GM19372 (cell line): ENCODE measurements at regions not wholly inside any gene's neighbourhood (a gene's known extent, or its start where the extent isn't known, plus 50 kb on each side); places are given as distances from the start of the nearest gene placed in this dataset.

Experiments used
- ATAC-seq: cut with Tn5 transposase; IDR thresholded peaks from one replicate; pipeline ENCODE4 v1.9.1; 2021; ENCODE audit warnings: mild to moderate bottlenecking, low read depth, moderate library complexity; ENCODE audit not compliant: unreplicated experiment

DNA sequence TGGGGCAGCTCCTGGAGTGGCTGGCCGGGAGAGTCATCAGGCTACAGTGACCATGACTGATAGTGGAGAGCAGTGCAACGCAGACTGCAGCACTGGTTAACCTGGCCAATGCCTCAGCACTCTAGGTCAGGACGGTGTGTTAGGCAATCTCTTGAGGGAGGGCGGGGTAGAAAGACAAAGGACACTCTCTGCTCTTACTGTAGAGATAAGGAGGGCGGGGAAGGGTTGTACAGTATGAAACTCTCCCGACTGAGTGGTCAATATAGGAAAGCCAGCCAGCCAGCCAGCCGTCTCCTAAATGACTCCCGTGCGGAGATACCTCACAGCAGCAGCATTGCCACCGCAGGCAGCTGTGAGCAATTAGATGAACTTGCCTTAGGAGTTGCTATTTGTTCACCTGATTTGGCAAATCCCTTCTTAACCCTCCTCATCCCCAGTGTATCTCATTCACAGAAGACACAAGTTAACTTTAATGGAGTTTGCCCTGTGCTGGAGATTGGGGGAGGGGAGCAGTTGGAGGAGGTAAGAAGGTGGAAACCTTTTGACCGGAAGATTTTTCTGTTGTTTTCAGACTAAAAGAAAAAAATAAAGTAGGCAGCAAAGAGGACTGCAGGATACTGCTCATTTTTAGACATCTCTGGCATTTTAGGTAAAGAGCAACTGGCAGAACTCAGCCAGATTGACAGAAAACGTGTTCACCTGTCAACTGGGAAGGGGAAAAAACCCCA is 330.5 kb downstream of the HNRNPD start:
- ATAC-seq = no peak

DNA sequence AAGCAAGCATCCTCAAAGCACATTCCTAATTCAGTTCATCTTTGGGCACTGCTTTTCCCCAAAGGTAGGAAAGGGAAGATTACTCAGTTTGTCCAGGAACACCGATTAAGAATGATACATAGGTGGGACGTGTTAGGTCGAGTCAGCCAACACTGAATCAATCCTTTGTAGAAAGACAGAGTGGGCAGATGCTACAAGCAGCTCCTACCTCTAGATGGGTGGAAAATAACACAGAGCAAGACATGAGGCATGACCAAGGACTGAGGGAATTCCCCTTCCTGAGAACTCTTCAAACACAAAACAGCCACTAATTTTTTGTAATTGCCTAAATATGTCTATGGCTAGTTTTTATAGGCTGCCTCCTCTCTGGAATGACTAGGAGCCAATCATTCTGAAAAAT is 331.7 kb downstream of the HNRNPD start:
- ATAC-seq = no peak

DNA sequence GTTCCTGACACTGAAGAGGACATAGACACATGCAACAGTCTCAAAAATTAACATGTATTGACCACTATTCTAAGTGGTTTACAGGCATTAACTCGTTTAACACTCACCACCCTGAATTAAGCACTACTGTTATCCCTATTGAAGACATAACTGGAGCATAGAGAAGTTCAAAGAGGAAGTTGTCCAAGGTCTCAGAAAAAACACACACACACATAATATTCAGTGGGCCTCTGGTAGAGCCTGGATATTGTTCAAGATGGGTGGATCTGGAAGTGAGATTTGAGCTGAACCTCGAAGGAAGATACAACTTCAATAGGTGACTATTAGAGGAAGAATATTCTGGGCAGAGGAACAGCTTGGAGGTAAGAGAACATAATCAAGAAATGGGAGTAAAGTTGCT is 334.9 kb downstream of the HNRNPD start:
- no peak for ATAC-seq

DNA sequence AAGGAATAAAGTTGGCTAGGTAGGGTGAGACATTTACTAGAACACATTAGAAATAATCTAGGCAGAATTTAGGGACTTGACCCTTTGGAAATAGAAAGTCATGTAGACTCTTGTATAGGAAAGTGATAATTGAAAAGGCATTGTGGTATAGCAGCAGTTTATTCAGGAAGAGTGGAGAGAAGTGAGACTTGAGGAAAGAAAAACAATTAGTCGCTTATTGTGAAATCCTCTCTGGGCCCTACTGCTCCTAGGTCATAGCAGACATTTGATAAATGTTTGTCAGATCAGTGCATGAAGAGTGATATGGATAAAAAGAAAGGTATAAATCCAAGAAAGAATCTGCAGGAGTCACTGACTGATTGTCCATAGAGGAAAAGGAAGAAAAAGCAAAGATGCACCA is 337.6 kb downstream of the HNRNPD start:
- ATAC-seq = no peak

DNA sequence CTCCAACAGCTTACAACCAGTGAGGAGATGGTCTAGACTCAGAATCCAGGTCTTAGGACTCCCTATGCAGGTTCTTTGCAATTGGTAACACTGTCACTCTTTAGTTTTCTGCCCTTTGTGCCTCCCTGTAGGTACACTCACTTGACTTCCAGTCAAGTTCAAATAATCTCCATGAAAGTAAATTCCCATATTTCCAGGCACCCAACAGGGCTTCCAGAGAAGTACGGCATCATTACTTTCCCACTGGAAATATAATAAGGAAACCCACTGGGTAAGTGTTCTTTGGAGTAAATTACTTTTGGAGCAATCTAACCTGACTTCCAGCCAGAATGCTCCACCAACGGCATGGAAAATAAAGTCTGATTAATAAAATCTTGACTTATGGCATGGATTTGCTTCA is 338.9 kb downstream of the HNRNPD start:
- ATAC-seq = no peak

DNA sequence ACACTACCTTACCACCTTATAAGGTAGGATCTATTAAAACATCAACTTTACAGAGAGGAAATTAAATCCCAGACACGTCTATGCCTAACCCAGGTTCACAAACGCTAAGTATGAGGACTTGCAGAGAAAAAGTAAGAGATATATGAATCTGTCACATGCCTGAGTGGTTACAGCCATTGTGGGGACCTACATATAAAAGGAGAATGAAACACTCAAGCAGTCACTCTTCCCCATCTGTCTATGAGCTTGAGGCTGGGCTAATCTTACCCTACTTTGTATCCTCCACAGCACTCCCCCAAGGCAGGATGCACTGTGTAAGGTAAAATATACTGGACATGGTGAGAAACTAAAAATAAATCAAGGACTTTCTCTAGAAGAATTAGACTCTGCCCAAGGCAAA is 339.9 kb downstream of the HNRNPD start:
- ATAC-seq = no peak

DNA sequence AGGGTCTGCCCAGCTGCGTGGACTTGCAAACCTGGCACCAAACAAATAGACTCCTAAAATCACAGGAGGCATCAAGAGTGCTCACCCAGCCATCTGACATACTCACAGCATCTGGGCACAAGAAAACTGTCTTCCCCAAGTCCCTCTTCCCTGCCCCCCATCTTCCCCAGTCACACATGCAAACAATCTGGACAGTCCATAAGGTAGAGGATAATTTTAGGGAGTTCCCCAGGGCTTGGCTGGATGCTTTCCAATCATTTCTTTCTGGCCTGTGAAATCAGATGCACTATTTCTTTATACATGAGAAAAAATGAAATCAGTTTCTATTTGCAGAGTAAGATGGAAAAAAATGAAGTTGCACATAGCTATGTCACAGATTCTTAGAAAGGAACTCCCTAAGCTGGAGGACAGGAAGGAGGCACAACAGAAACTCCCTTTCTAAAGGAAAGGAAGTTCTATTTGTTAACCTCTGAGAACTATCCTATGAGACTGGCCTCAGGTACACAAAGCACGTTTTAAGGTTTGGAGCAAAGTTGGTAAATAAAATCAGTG is 342.3 kb downstream of the HNRNPD start:
- no peak for ATAC-seq

DNA sequence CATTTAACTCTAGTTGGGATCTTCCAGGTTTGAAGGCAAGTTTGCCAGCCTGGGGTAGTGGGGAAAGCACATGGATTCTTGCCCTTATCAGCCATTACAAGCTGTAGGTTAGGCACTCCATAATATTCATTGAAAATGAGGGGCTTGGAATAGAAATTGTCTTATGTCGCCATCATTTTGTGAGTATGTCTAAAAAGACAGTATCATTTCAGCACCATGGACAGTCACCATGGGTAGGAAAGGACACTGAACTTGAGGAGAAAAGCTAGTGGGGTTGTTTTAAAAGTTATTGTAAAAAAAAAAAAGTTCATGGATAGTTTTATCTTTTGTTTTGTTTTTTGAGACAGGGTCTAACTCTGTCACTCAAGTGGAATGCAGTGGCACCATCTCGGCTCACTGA is 356.1 kb downstream of the HNRNPD start:
- no peak for ATAC-seq

DNA sequence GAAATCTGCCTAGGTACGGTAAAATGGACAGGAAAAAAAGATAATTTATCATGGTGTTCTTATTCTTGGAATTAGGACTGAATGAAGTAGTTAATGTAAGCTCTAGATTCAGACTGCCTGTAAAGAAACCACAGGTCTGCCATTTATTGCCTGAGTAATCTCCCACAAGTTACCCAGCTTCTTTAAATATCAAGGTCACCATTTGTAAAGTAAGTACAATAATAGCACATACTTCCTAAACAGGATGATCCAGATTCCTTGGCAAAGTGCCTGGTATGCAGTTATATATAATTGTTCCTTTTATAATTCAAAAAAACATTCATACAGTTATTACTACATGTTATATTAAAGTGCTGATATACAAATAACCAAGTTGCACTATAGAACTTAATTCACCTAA is 368.6 kb downstream of the HNRNPD start:
- ATAC-seq = no peak

DNA sequence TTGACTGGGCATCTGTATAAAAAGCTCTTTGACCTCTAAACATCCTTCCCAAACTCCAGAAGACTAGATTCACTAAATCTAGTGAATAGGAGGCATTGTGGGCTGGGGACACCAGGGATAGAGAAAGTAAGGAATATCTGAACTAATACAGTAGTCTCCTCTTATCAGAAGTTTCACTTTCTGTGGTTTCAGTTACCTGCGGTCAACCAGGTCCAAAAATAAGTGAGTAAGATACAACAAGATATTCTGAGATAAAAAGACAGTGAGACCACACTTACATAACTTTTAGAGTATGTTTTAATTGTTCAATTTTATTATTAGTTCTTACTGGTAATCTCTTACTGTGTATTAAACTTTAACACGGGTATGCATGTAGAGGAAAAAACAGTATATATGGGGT is 376.5 kb downstream of the HNRNPD start:
- ATAC-seq = no peak

DNA sequence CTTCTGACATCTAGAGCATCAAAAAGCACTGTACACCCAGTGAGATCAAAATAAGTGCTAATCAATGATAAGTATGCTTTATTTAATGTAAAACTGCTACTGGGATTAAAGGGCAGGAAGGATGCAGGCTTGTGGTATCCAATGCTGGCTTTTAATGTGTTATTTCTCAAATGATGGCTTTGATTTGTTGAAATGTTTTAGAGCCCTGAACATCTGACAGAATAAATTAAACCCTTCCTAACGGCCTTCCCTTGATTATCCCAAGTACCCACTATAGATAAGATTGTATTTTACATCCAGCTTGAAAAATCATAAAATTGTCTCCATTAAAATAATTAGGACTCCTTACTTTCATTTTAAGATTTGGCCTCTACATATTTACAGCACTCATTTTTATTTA is 382.9 kb downstream of the HNRNPD start:
- ATAC-seq = no peak

DNA sequence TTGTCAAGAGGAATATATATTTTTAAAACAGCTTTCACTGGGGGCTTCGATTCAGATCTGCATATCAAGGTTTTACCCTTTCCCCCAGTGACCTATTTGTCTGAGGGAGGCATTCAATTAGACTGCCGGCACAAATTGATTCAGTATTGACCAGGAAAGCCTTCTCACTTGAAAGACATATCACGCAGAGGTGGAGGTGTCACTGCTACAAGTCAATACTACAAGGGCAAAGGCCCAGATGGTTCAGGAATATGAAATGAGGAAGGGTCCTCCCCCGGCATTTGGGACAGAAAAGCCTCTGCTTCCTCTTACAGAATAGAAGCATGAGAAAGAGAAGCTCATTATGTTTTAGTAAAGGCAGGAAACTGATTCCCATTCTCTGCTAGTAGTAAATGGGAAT is 383.6 kb downstream of the HNRNPD start:
- ATAC-seq = no peak

DNA sequence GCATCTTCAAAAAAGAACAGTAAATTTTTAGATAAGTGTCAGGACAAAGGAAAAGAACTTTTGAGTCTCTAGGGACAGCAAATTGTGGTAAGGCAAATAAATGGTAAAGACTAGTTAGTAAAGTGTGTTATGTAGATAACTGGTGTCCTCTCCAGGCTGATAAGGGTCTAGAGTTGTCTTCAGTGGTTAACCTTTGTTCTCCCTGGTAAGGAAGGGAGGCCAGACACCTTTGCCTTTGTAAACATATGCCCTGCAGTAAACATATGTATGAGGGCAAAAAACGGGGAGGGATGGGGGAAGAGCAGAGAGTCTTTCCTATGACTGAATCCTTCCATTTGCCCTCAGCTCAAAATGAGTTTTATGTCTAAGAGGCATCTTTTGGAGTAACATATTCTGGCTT is 384.6 kb downstream of the HNRNPD start:
- ATAC-seq = no peak

DNA sequence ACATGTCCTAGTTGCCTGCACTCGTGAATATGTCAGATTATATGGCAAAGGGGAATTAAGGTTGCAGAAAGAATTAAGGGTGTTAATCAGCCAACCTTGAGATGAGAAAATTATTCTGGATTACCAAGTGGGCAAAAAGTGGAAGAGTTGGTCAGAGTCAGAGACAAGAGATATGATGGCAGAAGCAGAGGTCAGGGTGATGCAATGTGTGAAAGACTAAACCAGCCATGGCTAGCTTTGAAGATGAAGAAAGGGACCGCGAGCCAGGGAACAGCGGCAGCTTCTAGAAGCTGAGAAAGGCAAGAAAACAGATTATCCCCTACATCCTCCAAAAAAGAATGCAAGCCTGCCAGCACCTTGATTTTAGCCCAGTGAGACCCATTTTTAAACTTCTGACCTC is 385.6 kb downstream of the HNRNPD start:
- ATAC-seq = no peak

DNA sequence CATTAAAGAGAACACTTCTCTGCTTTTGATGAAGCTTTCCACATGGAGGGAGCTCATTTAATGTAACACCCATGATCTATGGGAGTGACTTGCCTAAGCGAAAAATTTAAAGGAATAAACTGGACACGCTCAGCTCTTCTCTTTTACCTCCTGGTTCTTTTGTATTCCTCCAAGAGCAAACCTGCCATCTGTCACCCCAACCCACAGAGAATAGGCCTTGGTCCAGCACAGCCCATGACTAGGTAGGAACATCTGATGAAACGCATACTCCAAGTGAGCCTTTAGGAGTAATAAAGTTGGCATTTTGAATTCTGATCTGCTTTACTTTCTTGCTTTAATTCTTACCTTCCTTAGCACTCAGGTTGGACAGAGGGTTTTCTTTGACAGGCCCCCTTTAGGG is 389.0 kb downstream of the HNRNPD start:
- no peak for ATAC-seq

DNA sequence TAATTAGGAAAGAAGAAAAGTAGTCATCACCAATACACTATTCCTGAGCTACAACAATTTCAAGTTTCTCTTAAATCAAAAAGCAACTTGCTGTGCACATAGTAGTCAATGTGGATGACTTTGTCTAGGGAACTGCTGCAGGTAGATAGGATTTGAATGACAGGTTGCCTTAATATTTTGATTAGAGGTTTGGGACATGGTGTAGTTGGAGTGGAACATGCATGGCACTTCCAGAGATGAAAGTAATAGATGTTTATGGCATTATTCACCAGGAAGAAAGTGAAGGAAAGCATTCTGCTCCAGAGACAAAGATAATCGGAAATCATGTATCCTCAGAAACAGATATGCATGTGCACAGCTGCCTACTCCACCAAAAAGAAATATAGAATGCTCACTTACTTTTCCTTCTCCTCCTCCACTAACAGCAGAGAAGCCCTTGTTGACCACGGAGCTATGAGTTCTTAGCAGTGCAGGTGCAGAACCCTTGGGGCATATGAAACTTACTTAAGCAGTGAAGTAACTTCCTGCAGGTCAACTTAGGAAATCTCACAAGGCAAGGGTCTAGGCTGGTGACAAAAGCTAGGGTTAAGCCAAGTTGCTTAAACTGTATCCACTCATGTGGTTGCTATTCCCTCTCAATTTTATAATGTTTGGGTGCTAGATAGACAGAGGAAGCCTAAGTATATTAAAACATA is 390.8 kb downstream of the HNRNPD start:
- no peak for ATAC-seq

DNA sequence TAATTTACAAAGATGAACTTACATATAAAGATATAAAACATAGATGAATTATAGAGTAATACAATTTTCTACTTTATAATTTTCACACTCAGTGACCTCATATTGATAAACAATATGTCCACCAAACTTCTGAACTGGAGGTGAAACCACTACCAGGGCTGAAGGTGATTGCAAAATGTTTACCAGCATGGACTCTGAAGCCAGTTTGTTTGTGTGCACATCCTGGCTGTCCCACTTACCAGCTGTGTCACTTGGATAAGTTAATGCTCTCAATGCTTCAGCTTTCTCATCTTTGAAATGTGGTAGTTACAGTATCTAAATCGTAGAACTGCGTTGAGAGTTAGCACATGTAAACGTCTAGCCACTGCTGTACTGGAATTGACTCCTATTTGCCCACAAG is 392.6 kb downstream of the HNRNPD start:
- ATAC-seq = no peak

DNA sequence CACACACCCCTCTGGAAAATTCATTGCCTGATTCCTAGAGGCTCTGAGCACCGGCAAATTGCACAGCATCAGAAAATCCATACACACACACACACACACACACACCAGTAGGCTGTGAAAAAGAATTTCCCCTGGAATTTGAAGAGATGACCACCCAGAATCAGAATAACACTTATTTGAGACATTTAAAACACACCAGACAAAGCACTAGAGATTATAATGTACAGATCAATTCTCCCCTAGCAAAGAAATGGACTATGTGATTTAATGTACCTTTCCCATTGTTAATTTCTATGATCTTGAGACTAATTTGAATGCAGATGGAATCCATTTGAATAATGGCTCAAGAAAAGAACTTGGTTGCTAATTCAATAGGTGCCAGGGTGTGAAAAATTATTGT is 399.3 kb downstream of the HNRNPD start:
- no peak for ATAC-seq

DNA sequence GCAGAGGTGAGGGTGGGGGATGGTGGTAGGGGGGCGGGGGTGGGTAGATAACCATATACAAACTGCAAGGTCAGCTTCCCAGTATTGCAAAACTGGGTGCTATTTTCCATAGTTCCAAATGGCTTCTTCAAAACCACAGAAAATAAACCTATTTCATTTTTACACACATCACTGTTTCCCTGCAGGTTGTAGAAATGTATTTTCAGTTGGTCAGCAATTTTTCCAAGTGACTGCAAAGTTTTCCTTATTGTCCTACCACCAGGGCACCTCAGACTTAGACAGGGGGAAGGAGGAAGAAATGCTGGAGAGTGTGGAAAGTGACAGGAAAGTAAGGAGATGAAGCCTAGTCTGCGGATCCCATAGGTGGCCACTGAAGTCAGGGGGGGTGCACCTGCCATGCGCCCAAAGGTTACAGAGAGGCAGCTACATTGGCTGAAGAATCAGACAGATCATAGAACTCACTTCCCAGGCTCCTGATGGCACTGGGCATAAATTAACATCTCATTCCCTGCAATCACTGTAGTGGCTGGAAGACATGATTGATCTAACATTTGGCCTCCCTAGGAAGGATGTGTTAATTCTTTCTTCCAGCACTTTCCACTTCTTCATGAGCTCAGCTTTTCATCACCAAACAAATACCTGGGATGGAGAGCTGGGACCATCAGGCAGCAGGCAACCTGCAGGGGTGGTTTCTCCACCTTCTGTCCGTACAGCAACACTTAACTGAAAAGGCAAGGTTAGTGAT is 402.0 kb downstream of the HNRNPD start:
- no peak for ATAC-seq

DNA sequence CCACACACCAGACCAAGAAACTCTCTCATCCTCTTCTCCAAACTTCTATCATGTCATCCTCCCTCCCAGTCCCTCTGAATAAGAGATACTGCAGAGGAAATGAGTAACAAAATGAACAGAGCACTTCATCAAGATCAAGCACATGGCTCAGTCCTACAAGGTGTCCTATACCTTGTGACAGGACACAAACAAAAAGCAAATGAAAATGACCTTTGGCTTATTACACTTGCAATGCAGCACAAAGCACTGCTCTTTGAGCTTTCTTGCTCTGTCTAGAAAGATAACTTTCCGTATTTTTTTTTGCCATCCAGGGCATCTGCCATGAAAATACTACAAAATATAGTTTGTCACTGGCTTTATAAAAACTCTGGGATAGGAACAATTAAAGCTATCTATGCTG is 402.7 kb downstream of the HNRNPD start:
- ATAC-seq = no peak

DNA sequence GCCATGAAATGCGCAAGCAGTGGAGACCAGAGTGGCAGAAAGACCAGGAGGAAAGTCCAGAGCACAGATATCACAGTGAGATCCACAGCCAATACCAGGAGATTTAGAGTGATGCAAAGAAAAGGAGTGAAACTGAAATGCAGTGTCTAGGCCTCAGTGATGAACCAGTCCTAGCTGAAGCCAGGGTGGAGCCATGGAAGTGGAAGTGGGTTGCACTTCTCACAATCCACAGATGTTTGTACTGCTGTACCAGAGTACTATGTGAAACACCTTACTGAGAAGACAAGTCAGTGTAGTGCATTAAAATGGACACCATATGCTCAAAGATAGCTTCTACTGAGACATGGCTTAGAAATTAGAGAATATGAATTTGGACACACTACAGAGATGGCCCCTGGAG is 403.3 kb downstream of the HNRNPD start:
- no peak for ATAC-seq
